Muscle of back (tissue), 3 donors: ENCODE measurements at regions not wholly inside any gene's neighbourhood (a gene's known extent, or its start where the extent isn't known, plus 50 kb on each side); places are given as distances from the start of the nearest gene placed in this dataset.

Experiments used
- DNase-seq, 3 donors: peaks; one replicate each; pipeline versions ENCODE4 v3.0.0 to v3.0.0-alpha.2; 2013

- DNase-seq = no peak
These were observed 84.7 kb upstream of the AKIP1 start for GRCh38 chr11:8826139-8826786.

GRCh38 chr11:8826901-8827560 is 84.0 kb upstream of the AKIP1 start:
- no peak for DNase-seq

- DNase-seq = no peak
These were observed 82.9 kb upstream of the AKIP1 start for GRCh38 chr11:8828046-8828445.

DNA sequence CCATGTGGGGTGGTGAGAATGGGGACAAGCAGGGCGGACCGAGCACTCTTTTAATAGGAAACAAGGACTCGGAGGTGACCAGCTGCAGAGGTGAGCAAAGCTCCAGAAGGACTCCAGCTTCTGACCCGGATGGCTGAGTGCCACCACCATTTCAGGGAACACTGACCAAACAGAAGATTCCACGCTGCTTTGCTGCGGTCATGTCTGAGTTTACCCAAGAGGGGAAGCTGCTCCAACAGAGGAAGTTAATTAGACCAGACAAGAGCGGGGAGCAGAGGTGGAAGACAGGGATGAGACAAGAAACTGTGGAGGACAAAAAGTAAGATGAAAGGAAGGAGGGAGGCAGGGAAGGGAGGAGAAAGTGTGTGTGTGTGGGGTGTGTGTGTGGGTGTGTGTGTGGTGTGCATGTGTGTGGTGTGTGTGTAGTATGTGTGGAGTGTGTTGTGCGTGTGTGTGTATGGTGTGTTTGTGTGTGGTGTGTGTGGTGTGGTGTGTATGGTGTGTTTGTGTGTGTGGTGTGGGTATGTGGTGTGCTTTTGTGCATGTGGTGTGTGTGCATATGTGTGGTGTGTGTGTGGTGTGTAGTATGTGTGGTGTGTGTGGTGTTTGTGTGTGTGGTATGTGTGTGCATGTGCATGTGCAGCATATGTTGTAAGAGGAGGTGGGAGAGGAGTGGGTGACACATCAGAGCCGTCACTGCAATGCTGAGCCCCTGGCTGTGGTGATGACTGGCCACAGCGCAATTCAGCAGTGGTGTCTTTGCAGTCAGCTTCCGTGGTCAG is 82.2 kb upstream of the AKIP1 start:
- DNase-seq = no peak

DNA sequence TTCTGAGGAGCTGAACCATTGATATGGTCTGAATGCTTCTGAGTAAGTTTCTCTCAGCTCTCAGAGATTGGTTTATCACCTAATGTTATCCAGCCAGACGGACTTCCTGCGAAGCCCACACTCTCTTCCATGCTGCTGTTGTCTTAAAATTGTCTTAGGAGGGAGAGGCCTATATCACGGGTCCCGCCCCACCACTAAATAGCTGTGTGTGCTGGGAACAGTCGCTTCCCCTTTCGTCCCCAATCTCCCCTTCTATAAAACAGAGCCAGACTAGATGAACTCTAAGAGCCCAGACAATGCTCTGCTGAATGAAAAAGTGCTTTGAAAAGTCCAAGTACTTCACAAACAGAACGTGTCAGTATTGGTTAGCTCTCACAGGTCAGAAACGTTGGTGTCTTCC is 81.4 kb upstream of the AKIP1 start:
- no peak for DNase-seq

DNA sequence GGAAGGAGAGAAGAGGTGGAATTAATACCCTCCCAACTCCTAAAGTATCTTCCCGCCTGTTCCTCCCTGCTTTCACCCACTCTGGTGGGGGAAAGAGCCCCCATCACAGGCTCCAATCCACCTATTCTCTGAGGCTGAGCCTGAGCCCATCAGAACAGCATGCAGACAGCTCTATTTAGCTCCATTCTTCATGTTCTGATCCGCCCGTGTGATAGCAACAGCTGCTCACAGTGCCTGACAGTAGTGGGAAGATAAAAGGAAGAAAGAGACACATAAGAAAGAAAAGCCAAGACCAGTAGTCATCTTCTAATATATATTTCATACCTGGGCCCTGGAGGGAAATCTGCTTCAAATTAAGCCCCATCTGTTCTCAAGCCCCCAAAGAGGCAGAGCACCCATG is 80.3 kb upstream of the AKIP1 start:
- no peak for DNase-seq

- no peak for DNase-seq
These were observed 79.1 kb upstream of the AKIP1 start for GRCh38 chr11:8831861-8832260.

GRCh38 chr11:8832571-8833260 is 78.3 kb upstream of the AKIP1 start:
- peak; percentile 63 to 77 (median 77) for DNase-seq

DNA sequence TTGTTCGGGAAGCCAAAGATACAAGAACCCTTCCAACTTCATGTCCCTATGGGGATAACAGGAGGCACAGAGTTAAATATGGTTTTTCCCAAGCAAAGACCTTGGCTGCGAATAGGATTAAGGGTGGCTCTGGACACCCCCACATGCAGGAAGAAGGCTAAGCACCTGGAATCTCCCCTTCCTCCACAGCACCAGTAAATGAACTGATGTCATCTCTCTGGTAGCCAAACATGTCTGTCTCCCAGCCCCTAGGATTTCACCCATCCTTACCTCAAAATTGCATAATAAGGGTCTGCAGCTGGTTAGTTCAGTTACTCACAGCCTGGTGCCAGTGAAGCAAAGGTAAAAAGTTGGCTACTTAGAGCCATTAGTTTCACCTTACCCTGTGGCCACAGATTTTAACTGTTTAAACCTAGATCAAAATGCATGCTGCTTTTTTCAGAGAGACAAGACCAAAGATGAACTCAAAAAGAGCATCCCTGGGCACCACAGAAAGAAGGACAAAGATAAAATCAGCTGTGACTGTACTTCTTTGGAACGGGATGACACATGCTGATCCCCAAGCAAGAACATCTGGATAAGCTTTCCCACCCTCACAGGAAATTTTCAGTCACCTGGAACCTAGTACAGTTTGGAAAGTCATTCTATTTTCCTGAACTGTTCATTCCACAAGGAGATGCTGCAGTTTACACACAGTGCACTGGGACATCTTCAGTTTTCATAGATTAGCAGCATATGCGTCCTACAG is 77.2 kb upstream of the AKIP1 start:
- DNase-seq = peak in 1 of 3 donors; percentile 37

DNA sequence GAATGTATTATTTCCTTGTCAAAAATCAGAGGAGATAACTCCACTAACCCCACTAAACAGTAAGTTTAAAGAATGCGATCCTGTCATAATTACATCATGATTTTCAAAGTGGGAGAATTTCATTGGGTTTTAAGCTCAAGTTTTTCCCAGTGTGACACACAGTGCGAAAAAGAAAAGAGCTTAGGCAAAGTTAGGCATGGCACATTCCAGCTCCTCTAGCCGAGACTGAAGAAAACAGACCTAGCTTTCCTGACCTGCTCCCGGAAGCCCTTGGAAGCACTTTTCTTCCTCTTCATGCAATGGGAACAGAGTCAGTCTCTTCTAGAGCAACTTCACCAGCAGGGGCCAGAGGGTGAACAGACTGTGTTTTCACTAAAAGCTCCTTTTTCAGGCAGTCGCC is 76.6 kb upstream of the AKIP1 start:
- no peak for DNase-seq

GRCh38 chr11:8838248-8838647 is 72.7 kb upstream of the AKIP1 start:
- DNase-seq = no peak

- no peak for DNase-seq
These were observed 71.6 kb upstream of the AKIP1 start for GRCh38 chr11:8839306-8839956.

- DNase-seq = peak; percentile 33 to 66 (median 35)
These were observed 70.7 kb upstream of the AKIP1 start for GRCh38 chr11:8839957-8840945.

GRCh38 chr11:8841899-8842298 is 69.1 kb upstream of the AKIP1 start:
- no peak for DNase-seq

DNA sequence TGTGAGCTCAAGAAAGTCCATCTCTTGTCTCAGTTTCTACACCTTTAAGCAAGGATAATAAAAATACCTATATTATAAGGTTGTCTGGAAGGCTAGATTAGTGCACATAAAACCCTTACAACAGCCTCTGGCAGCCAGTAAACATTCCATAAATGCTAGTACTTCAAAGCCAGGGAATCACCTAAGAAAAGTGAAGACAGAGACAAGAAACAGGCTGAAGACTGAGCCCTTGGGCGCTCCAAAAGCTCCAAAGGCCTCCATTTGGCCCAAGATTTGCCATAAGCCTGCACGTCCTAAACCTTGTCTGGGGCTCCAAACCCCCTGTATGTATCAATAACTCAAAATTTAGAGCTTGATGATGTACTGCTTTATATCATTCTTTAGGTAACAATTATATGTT is 52.2 kb upstream of the AKIP1 start:
- DNase-seq = no peak
